Stimulated activated naive CD4-positive, alpha-beta T cell treated with Interleukin-2 at 50 U/mL for 16 hours (primary cell): ENCODE measurements at regions not wholly inside any gene's neighbourhood (a gene's known extent, or its start where the extent isn't known, plus 50 kb on each side); places are given as distances from the start of the nearest gene placed in this dataset.
"Not testable (repeated sequence)": the region's sequence is repeated elsewhere in the genome, so short reads cannot be mapped to it uniquely, and the experiment has no call there.

Experiments used
- DNase-seq: peaks from one replicate; lab custom pipeline; 2025; lab: John Stamatoyannopoulos, UW

- DNase-seq: no peak
Observed at GRCh38 chr6:134669485-134669884, 280.4 kb downstream of the ALDH8A1 start.

GRCh38 chr6:134667111-134667510 is 282.8 kb downstream of the ALDH8A1 start:
- DNase-seq: no peak

GRCh38 chr6:134666125-134666524 is 283.8 kb downstream of the ALDH8A1 start:
- DNase-seq: no peak

- no peak for DNase-seq
Observed at GRCh38 chr6:134665029-134665723, 284.7 kb downstream of the ALDH8A1 start.

- DNase-seq: no peak
Observed at GRCh38 chr6:134663800-134664535, 285.9 kb downstream of the ALDH8A1 start.

- no peak for DNase-seq
Observed at GRCh38 chr6:134663356-134663755, 286.5 kb downstream of the ALDH8A1 start.

- DNase-seq: no peak
Observed at GRCh38 chr6:134662077-134662700, 287.7 kb downstream of the ALDH8A1 start.

GRCh38 chr6:134659885-134660284 is 290.0 kb downstream of the ALDH8A1 start:
- not testable (repeated sequence) for DNase-seq

- no peak for DNase-seq
Observed at GRCh38 chr6:134658596-134658995, 291.3 kb downstream of the ALDH8A1 start.

- DNase-seq: no peak
Observed at GRCh38 chr6:134657751-134658527, 292.0 kb downstream of the ALDH8A1 start.

- DNase-seq: no peak
Observed at GRCh38 chr6:134657343-134657742, 292.6 kb downstream of the ALDH8A1 start.

GRCh38 chr6:134654751-134655150 is 295.1 kb downstream of the ALDH8A1 start:
- DNase-seq: no peak

GRCh38 chr6:134651519-134651918 is 298.4 kb downstream of the ALDH8A1 start:
- DNase-seq: no peak

- no peak for DNase-seq
Observed at GRCh38 chr6:134647861-134648260, 302.0 kb downstream of the ALDH8A1 start.

GRCh38 chr6:134642819-134643218 is 307.1 kb downstream of the ALDH8A1 start:
- no peak for DNase-seq

- no peak for DNase-seq
Observed at GRCh38 chr6:134642279-134642678, 307.6 kb downstream of the ALDH8A1 start.

GRCh38 chr6:134640975-134641429 is 308.9 kb downstream of the ALDH8A1 start:
- peak; percentile 68 for DNase-seq

GRCh38 chr6:134640229-134640628 is 309.7 kb downstream of the ALDH8A1 start:
- no peak for DNase-seq

- DNase-seq: no peak
Observed at GRCh38 chr6:134637847-134638437, 312.0 kb downstream of the ALDH8A1 start.

- no peak for DNase-seq
Observed at GRCh38 chr6:134637282-134637681, 312.6 kb downstream of the ALDH8A1 start.

GRCh38 chr6:134636186-134636799 is 313.6 kb downstream of the ALDH8A1 start:
- peak; percentile 27 for DNase-seq
